ENCODE measurements at regions not wholly inside any gene's neighbourhood (a gene's known extent, or its start where the extent isn't known, plus 50 kb on each side); places are given as distances from the start of the nearest gene placed in this dataset.

DNA sequence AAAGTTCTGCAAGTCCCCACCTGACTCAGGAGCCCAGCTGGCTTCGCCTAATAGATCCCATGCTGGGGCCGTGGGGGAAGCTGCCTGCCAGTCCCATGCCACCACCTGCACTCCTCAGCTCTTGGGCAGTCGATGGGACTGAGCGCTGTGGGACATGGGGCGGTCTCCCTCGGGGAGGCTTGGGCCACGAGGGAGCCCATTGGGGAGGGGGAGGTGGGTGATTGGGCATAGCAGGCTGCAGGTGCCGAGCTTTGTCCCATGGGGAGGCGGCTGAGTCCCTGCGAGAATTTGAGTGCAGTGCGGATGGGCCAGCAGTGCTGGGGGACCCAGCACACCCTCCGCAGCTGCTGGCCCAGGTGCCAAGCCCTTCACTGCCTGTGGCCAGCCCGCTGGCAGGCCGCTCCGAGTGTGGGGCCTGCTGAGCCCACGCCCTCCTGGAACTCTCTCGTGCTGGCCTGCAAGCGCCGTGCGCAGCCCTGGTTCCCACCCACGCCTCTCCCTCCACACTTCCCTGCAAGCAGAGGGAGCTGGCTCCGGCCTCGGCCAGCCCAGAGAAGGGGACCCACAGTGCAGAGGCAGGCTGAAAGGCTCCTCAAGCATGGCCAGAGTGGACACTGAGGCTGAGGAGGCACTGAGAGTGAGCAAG is 467.3 kb downstream of the IRS2 start:
- ChIA-PET CTCF (no interaction called here), POLR2A (ENCODE audit: unreplicated experiment) (no interaction called here)
- H2AK9ac ChIP-seq (replicated peaks; ENCODE audit: low read depth, low read length, poor library complexity) = no peak overlapping the region
- H3K9me3 ChIP-seq (ENCODE audit: control insufficient read depth, insufficient read depth, low read length) = peaks cover 6% of the 10 kb centered on the region
- no peak overlapping the region for H2BK15ac ChIP-seq (ENCODE audit: low read depth, low read length)
- no peak overlapping the region for H2AFZ ChIP-seq (replicated peaks; ENCODE audit: low read length, poor library complexity)
- ATAC-seq (ENCODE audit: low read depth) (no peak), DNase-seq (no peak)
- no peaks in the 10 kb centered on the region for H3K4me1 ChIP-seq (ENCODE audit: control insufficient read depth, insufficient read depth, low read length)
- no TSS peak for BruUV-seq (replicated peaks)
- H2BK20ac ChIP-seq (ENCODE audit: low read depth, low read length) = no peak overlapping the region
- H4K91ac ChIP-seq (ENCODE audit: insufficient read depth, low read depth, low read length) = no peak overlapping the region
- no peaks in the 10 kb centered on the region for H4K20me1 ChIP-seq (ENCODE audit: insufficient read depth, low read length)
- no peak overlapping the region for H3K4me3 ChIP-seq (ENCODE audit: insufficient read depth, low read depth, low read length)
- intact Hi-C loops (cut with micrococcal nuclease) (no loop called here), in situ Hi-C loops (cut with MboI; ENCODE audit: low sequenced_read_pairs) (no loop called here), dilution Hi-C loops (cut with HindIII; ENCODE audit: low sequenced_read_pairs, unreplicated experiment) (no loop called here)
- H3K56ac ChIP-seq (ENCODE audit: extremely low read depth, insufficient read depth, low read length) = no peak overlapping the region
- TF ChIP-seq RAD21 (IDR thresholded peaks at IDR 0.05; ENCODE audit: low read length) = no peak
- no peak for TF ChIP-seq MAFK (IDR thresholded peaks at IDR 0.05; ENCODE audit: low read depth, low read length)
- TF ChIP-seq MXI1 (IDR thresholded peaks at IDR 0.05; ENCODE audit: borderline replicate concordance, low read depth, low read length) = no peak
- no peak for TF ChIP-seq RFX5 (IDR thresholded peaks at IDR 0.05; ENCODE audit: low read depth, low read length)
- TF ChIP-seq CEBPB (IDR thresholded peaks at IDR 0.05; ENCODE audit: low read depth, low read length) = no peak
- TF ChIP-seq NFE2L2 (IDR thresholded peaks at IDR 0.05; ENCODE audit: low read depth, low read length) = no peak
- TF ChIP-seq POLR2A (IDR thresholded peaks at IDR 0.05; ENCODE audit: low read depth, low read length) = no peak
- TF ChIP-seq SMC3 (IDR thresholded peaks at IDR 0.05; ENCODE audit: low read depth, low read length) = no peak
- no peak for TF ChIP-seq FOS (IDR thresholded peaks at IDR 0.05; ENCODE audit: low read depth, low read length)
- H2BK120ac ChIP-seq (ENCODE audit: low read depth, low read length) = no peak overlapping the region
- H2BK5ac ChIP-seq (ENCODE audit: low read depth, low read length, poor library complexity, severe bottlenecking) = no peak overlapping the region
- no peak overlapping the region for H3K14ac ChIP-seq (replicated peaks; ENCODE audit: low read depth, low read length)
- no peaks in the 10 kb centered on the region for H3K79me1 ChIP-seq (ENCODE audit: low read depth in 1 of 2, low read length in 2 of 2)
- no peak overlapping the region for H3K4ac ChIP-seq (ENCODE audit: low read depth, low read length)
- no peak overlapping the region for H4K8ac ChIP-seq (ENCODE audit: low read depth in 2 of 2, low read length in 2 of 2)
- peaks cover 6% of the 10 kb centered on the region for H3K27me3 ChIP-seq (ENCODE audit: control insufficient read depth, insufficient read depth, low read length)
- no peak overlapping the region for H3K27ac ChIP-seq (ENCODE audit: insufficient read depth, low read length)
- WGBS, 2 experiments (ENCODE audit: extremely low coverage in 2 of 2, insufficient read length in 1 of 2) = 91% methylated on average over 4 of the region's 23 CpGs; no CpG with 5 or more reads in 1 of the 2 experiments
- H2AK5ac ChIP-seq (ENCODE audit: low read depth, low read length) = no peak overlapping the region
- no peaks in the 10 kb centered on the region for H3K36me3 ChIP-seq (ENCODE audit: control insufficient read depth, insufficient read depth, low read length)
- H3K18ac ChIP-seq (ENCODE audit: low read depth, low read length) = no peak overlapping the region
- no peaks in the 10 kb centered on the region for H3K9me1 ChIP-seq (ENCODE audit: insufficient read depth, low read length)
- no peak overlapping the region for H3K23ac ChIP-seq (ENCODE audit: low read depth, low read length)
- H3K4me2 ChIP-seq (ENCODE audit: low read depth, low read length) = no peak overlapping the region
- no peak overlapping the region for H4K5ac ChIP-seq (ENCODE audit: low read depth, low read length)
- no peak overlapping the region for H3K9ac ChIP-seq (ENCODE audit: low read depth, low read length)

Measured in IMR-90 (cell line).